ENCODE measurements at regions not wholly inside any gene's neighbourhood (a gene's known extent, or its start where the extent isn't known, plus 50 kb on each side); places are given as distances from the start of the nearest gene placed in this dataset.

DNA sequence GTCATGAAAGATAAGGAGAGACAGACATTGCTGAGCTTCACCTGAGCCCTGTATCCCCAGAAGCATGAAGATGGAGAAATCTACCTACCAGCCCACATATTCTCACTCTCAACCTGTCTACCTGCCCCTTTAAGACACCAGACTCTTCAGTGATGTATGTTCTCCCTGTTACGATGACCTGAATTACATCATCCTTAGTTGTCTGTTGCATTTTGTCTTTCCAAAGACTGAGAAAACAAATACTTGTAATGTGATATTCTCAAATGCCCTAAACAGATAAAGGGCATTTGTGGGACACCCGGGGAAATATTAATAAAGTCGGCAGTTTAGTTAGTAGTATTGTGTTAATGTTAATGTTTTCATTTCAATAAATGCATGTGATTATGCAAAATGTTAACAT lies 305.8 kb upstream of the IGFBP3 start:
- TF ChIP-seq, protein P1, sequence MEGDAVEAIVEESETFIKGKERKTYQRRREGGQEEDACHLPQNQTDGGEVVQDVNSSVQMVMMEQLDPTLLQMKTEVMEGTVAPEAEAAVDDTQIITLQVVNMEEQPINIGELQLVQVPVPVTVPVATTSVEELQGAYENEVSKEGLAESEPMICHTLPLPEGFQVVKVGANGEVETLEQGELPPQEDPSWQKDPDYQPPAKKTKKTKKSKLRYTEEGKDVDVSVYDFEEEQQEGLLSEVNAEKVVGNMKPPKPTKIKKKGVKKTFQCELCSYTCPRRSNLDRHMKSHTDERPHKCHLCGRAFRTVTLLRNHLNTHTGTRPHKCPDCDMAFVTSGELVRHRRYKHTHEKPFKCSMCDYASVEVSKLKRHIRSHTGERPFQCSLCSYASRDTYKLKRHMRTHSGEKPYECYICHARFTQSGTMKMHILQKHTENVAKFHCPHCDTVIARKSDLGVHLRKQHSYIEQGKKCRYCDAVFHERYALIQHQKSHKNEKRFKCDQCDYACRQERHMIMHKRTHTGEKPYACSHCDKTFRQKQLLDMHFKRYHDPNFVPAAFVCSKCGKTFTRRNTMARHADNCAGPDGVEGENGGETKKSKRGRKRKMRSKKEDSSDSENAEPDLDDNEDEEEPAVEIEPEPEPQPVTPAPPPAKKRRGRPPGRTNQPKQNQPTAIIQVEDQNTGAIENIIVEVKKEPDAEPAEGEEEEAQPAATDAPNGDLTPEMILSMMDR (IDR thresholded peaks at IDR 0.05) = no peak
- TF ChIP-seq EZH2 (IDR thresholded peaks at IDR 0.05) (no peak), EZH2phosphoT487 (IDR thresholded peaks at IDR 0.05) (no peak)
